ENCODE measurements at regions not wholly inside any gene's neighbourhood (a gene's known extent, or its start where the extent isn't known, plus 50 kb on each side); places are given as distances from the start of the nearest gene placed in this dataset.

DNA sequence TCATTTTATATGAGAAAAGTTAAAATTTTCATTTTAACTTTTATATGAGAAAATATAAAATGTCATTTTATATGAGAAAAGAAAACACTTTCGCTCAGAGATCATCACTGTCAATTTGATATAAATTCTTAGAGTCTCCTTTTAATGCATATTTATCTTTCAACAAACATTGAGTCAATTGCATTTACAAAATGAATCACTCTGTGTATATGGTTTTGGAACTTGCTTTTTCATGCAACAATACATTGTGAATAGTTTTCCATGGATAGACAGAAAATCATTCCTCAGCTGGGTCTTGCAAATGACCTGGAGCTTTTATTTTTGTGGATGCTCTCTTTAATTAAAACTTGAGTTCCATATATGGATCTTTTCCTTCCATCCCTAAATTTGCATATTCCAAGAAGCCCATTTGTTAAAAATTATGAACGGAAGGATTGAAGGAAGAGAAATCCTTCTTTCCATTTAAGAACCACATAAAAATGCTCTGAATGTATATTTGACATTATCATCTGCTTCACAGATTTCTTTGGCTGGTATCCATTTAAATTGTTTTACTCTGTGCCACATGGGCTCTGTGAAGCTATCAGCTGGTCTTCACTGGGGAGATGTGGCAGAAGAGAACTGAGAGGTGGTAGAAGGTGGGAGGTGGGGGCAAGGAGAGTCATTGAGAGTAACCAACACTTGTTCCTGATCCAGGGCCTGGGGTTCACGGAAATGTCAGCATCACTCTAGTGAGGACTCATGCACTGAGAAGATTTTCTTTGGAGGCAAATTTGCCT lies 104.1 kb downstream of the QPCT start:
- TF ChIP-seq POLR2AphosphoS5 (IDR thresholded peaks at IDR 0.05; ENCODE audit: borderline replicate concordance, low read depth, low read length): no peak
- TF ChIP-seq EZH2 (IDR thresholded peaks at IDR 0.05): no peak

Measured in SK-N-MC (cell line).